ENCODE measurements at regions not wholly inside any gene's neighbourhood (a gene's known extent, or its start where the extent isn't known, plus 50 kb on each side); places are given as distances from the start of the nearest gene placed in this dataset.

DNA sequence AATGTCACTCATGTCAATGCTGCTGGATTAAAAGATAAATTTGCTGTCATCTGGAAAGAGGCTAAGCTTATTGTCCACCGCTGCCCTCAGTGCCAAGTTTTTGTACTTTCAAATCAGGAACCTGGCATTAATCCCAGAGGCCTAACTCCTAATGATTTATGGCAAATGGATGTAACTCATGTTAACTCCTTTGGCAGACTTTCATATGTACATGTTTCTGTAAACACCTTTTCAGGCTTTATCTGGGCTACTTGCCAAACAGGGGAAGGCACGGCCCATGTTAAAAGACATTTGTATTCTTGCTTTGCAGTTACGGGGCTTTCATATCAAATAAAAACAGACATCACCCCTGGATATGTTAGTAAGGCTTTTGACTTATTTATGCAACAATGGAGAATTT lies 608.0 kb upstream of the ACO1 start:
- TF ChIP-seq, protein P1, sequence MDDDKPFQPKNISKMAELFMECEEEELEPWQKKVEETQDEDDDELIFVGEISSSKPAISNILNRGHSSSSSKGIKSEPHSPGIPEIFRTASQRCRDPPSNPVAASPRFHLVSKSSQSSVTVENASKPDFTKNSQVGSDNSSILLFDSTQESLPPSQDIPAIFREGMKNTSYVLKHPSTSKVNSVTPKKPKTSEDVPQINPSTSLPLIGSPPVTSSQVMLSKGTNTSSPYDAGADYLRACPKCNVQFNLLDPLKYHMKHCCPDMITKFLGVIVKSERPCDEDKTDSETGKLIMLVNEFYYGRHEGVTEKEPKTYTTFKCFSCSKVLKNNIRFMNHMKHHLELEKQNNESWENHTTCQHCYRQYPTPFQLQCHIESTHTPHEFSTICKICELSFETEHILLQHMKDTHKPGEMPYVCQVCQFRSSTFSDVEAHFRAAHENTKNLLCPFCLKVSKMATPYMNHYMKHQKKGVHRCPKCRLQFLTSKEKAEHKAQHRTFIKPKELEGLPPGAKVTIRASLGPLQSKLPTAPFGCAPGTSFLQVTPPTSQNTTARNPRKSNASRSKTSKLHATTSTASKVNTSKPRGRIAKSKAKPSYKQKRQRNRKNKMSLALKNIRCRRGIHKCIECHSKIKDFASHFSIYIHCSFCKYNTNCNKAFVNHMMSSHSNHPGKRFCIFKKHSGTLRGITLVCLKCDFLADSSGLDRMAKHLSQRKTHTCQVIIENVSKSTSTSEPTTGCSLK (tag by site-specific recombination; IDR thresholded peaks at IDR 0.05) = no peak
- TF ChIP-seq ZNF600 (tag by site-specific recombination; IDR thresholded peaks at IDR 0.05) (no peak), ZNF529 (tag by site-specific recombination; IDR thresholded peaks at IDR 0.05; ENCODE audit: insufficient replicate concordance) (no peak), ZSCAN30 (tag by site-specific recombination; IDR thresholded peaks at IDR 0.05) (no peak)
- TF ChIP-seq, protein P2, sequence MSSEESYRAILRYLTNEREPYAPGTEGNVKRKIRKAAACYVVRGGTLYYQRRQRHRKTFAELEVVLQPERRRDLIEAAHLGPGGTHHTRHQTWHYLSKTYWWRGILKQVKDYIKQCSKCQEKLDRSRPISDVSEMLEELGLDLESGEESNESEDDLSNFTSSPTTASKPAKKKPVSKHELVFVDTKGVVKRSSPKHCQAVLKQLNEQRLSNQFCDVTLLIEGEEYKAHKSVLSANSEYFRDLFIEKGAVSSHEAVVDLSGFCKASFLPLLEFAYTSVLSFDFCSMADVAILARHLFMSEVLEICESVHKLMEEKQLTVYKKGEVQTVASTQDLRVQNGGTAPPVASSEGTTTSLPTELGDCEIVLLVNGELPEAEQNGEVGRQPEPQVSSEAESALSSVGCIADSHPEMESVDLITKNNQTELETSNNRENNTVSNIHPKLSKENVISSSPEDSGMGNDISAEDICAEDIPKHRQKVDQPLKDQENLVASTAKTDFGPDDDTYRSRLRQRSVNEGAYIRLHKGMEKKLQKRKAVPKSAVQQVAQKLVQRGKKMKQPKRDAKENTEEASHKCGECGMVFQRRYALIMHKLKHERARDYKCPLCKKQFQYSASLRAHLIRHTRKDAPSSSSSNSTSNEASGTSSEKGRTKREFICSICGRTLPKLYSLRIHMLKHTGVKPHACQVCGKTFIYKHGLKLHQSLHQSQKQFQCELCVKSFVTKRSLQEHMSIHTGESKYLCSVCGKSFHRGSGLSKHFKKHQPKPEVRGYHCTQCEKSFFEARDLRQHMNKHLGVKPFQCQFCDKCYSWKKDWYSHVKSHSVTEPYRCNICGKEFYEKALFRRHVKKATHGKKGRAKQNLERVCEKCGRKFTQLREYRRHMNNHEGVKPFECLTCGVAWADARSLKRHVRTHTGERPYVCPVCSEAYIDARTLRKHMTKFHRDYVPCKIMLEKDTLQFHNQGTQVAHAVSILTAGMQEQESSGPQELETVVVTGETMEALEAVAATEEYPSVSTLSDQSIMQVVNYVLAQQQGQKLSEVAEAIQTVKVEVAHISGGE (tag by site-specific recombination; conservative IDR thresholded peaks at IDR 0.05; ENCODE audit: low read depth) = no peak
- TF ChIP-seq, protein P3, sequence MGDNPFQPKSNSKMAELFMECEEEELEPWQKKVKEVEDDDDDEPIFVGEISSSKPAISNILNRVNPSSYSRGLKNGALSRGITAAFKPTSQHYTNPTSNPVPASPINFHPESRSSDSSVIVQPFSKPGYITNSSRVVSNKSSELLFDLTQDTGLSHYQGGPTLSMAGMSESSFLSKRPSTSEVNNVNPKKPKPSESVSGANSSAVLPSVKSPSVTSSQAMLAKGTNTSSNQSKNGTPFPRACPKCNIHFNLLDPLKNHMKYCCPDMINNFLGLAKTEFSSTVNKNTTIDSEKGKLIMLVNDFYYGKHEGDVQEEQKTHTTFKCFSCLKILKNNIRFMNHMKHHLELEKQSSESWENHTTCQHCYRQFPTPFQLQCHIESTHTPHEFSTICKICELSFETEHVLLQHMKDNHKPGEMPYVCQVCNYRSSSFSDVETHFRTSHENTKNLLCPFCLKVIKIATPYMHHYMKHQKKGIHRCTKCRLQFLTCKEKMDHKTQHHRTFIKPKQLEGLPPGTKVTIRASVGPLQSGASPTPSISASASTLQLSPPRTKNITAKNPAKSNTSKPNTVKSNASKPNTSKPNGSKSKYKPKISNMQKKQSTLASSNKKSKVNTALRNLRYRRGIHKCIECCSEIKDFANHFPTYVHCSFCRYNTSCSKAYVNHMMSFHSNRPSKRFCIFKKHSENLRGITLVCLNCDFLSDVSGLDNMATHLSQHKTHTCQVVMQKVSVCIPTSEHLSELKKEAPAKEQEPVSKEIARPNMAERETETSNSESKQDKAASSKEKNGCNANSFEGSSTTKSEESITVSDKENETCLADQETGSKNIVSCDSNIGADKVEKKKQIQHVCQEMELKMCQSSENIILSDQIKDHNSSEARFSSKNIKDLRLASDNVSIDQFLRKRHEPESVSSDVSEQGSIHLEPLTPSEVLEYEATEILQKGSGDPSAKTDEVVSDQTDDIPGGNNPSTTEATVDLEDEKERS (tag by site-specific recombination; IDR thresholded peaks at IDR 0.05) = no peak
- POLR2A ChIA-PET = no interaction called here
- no peak overlapping the region for H3K4me3 ChIP-seq (ENCODE audit: low read depth, low read length)

DNA sequence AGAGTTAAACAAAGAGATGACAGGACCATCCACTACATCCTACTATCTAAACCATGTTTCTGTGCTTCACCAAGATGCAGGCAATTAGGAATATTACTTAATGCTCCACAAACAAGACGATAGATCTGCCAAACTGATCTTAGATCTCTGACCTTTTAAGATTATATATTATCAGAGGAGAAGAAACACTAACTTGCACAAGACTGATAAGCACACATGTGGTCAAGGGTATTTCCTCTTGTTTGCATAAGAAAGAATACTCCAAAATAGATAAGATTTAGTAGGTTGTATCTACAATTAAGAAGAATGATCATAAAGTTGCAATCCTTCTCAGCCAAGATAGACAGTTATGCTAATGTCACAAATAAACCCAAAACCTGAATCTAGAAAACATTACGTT lies 601.0 kb upstream of the ACO1 start:
- POLR2A ChIA-PET = no interaction called here
- Histone ChIP-seq H3K9me3 (ENCODE audit: control insufficient read depth, insufficient read depth, low read depth, low read length) (no peaks in the 10 kb centered on the region), H3K4me1 (ENCODE audit: control insufficient read depth, insufficient read depth, low read length) (no peaks in the 10 kb centered on the region), H3K4me3 (ENCODE audit: low read depth, low read length) (no peak overlapping the region), H3K36me3 (ENCODE audit: control insufficient read depth in 2 of 2, insufficient read depth in 1 of 2, low read length in 2 of 2) (no peaks in the 10 kb centered on the region), H3K27ac (ENCODE audit: extremely low read depth, low read depth, low read length) (no peak overlapping the region)
- TF ChIP-seq ZNF140 (tag by site-specific recombination; IDR thresholded peaks at IDR 0.05) = no peak
- no peak for TF ChIP-seq ZNF521 (tag by site-specific recombination; IDR thresholded peaks at IDR 0.05)
- no peak for TF ChIP-seq TCF7L2 (IDR thresholded peaks at IDR 0.05; ENCODE audit: borderline replicate concordance, low read depth, low read length)
- no peak for TF ChIP-seq ZNF548 (tag by site-specific recombination; IDR thresholded peaks at IDR 0.05)
- CTCF ChIA-PET = no interaction called here

More for the DNA sequence above, 608.0 kb upstream of the ACO1 start:
- Histone ChIP-seq H3K9me3 (ENCODE audit: control insufficient read depth, insufficient read depth, low read depth, low read length) (no peaks in the 10 kb centered on the region), H3K4me1 (ENCODE audit: control insufficient read depth, insufficient read depth, low read length) (no peaks in the 10 kb centered on the region), H3K36me3 (ENCODE audit: control insufficient read depth in 2 of 2, insufficient read depth in 1 of 2, low read length in 2 of 2) (no peaks in the 10 kb centered on the region), H3K27ac (ENCODE audit: extremely low read depth, low read depth, low read length) (no peak overlapping the region)
- CTCF ChIA-PET = no interaction called here

DNA sequence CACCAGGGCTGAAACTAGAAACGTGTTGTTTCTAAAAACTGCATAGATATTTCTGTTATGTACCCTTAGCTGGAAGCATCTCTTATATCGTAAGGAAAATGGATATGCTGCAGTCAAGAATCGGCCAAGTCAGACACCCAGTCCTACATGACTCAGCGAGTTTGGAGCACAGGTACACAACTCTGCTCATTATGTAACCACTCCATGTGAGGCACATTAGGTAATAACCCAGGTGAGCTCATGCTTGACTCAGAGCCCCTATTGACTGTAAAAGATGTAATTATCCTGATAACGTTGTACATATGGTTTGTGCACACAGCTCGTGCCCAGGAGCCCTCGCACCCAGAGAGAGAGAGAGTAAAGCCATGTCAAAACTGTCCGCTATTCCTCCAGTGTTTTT lies 593.7 kb upstream of the ACO1 start:
- H3K36me3 ChIP-seq (ENCODE audit: control insufficient read depth in 2 of 2, insufficient read depth in 1 of 2, low read length in 2 of 2) = no peaks in the 10 kb centered on the region
- POLR2A ChIA-PET = no interaction called here
- CTCF ChIA-PET = interaction anchor here (0.5 to 1.6 kb wide), 2 partner anchors 9 to 10 kb away, joined by 4 to 5 read pairs; no protein-coding TSS in a partner anchor
- TF ChIP-seq ZBTB8A (tag by site-specific recombination; IDR thresholded peaks at IDR 0.05) (no peak), ZNF350 (tag by site-specific recombination; IDR thresholded peaks at IDR 0.05) (no peak), ZNF221 (tag by site-specific recombination; IDR thresholded peaks at IDR 0.05; ENCODE audit: borderline replicate concordance) (no peak), ZNF214 (tag by site-specific recombination; IDR thresholded peaks at IDR 0.05; ENCODE audit: borderline replicate concordance) (no peak), ZNF837 (tag by site-specific recombination; IDR thresholded peaks at IDR 0.05) (no peak), ZBTB48 (tag by site-specific recombination; IDR thresholded peaks at IDR 0.05) (no peak)
- TF ChIP-seq, protein P4, sequence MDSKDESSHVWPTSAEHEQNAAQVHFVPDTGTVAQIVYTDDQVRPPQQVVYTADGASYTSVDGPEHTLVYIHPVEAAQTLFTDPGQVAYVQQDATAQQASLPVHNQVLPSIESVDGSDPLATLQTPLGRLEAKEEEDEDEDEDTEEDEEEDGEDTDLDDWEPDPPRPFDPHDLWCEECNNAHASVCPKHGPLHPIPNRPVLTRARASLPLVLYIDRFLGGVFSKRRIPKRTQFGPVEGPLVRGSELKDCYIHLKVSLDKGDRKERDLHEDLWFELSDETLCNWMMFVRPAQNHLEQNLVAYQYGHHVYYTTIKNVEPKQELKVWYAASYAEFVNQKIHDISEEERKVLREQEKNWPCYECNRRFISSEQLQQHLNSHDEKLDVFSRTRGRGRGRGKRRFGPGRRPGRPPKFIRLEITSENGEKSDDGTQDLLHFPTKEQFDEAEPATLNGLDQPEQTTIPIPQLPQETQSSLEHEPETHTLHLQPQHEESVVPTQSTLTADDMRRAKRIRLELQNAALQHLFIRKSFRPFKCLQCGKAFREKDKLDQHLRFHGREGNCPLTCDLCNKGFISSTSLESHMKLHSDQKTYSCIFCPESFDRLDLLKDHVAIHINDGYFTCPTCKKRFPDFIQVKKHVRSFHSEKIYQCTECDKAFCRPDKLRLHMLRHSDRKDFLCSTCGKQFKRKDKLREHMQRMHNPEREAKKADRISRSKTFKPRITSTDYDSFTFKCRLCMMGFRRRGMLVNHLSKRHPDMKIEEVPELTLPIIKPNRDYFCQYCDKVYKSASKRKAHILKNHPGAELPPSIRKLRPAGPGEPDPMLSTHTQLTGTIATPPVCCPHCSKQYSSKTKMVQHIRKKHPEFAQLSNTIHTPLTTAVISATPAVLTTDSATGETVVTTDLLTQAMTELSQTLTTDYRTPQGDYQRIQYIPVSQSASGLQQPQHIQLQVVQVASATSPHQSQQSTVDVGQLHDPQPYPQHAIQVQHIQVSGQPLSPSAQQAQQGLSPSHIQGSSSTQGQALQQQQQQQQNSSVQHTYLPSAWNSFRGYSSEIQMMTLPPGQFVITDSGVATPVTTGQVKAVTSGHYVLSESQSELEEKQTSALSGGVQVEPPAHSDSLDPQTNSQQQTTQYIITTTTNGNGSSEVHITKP (tag by site-specific recombination; IDR thresholded peaks at IDR 0.05) = no peak
- TF ChIP-seq, protein P5, sequence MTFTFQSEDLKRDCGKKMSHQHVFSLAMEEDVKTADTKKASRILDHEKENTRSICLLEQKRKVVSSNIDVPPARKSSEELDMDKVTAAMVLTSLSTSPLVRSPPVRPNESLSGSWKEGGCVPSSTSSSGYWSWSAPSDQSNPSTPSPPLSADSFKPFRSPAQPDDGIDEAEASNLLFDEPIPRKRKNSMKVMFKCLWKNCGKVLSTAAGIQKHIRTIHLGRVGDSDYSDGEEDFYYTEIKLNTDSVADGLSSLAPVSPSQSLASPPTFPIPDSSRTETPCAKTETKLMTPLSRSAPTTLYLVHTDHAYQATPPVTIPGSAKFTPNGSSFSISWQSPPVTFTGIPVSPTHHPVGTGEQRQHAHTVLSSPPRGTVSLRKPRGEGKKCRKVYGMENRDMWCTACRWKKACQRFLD (tag by site-specific recombination; IDR thresholded peaks at IDR 0.05) = no peak

More for the DNA sequence above, 593.7 kb upstream of the ACO1 start:
- Histone ChIP-seq H3K9me3 (ENCODE audit: control insufficient read depth, insufficient read depth, low read depth, low read length) (no peaks in the 10 kb centered on the region), H3K4me3 (ENCODE audit: low read depth, low read length) (no peak overlapping the region), H3K4me1 (ENCODE audit: control insufficient read depth, insufficient read depth, low read length) (no peaks in the 10 kb centered on the region), H3K27ac (ENCODE audit: extremely low read depth, low read depth, low read length) (no peak overlapping the region)

Data from HEK293 (cell line).